ENCODE measurements at regions not wholly inside any gene's neighbourhood (a gene's known extent, or its start where the extent isn't known, plus 50 kb on each side); places are given as distances from the start of the nearest gene placed in this dataset.

GRCh38 chr3:110679285-110679684, 392.3 kb upstream of the NECTIN3 start:
- no peaks in the 10 kb centered on the region for H3K27me3 ChIP-seq (ENCODE audit: insufficient read depth, poor library complexity, severe bottlenecking)
- H3K27ac ChIP-seq (replicated peaks): no peak overlapping the region
- no peak for DNase-seq (ENCODE audit: low read depth in 1 of 2, low spot score in 1 of 2)
- H3K4me3 ChIP-seq (replicated peaks; ENCODE audit: insufficient read depth, low read length): no peak overlapping the region
- TF ChIP-seq POLR2AphosphoS5 (IDR thresholded peaks at IDR 0.05; ENCODE audit: low read depth) (no peak), GABPA (IDR thresholded peaks at IDR 0.05; ENCODE audit: low read depth) (no peak), SPI1 (IDR thresholded peaks at IDR 0.05; ENCODE audit: borderline replicate concordance, low read depth) (no peak)
- TF ChIP-seq, protein P1, sequence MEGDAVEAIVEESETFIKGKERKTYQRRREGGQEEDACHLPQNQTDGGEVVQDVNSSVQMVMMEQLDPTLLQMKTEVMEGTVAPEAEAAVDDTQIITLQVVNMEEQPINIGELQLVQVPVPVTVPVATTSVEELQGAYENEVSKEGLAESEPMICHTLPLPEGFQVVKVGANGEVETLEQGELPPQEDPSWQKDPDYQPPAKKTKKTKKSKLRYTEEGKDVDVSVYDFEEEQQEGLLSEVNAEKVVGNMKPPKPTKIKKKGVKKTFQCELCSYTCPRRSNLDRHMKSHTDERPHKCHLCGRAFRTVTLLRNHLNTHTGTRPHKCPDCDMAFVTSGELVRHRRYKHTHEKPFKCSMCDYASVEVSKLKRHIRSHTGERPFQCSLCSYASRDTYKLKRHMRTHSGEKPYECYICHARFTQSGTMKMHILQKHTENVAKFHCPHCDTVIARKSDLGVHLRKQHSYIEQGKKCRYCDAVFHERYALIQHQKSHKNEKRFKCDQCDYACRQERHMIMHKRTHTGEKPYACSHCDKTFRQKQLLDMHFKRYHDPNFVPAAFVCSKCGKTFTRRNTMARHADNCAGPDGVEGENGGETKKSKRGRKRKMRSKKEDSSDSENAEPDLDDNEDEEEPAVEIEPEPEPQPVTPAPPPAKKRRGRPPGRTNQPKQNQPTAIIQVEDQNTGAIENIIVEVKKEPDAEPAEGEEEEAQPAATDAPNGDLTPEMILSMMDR (IDR thresholded peaks at IDR 0.05; ENCODE audit: insufficient read depth, low read length): no peak
- TF ChIP-seq, protein P2, sequence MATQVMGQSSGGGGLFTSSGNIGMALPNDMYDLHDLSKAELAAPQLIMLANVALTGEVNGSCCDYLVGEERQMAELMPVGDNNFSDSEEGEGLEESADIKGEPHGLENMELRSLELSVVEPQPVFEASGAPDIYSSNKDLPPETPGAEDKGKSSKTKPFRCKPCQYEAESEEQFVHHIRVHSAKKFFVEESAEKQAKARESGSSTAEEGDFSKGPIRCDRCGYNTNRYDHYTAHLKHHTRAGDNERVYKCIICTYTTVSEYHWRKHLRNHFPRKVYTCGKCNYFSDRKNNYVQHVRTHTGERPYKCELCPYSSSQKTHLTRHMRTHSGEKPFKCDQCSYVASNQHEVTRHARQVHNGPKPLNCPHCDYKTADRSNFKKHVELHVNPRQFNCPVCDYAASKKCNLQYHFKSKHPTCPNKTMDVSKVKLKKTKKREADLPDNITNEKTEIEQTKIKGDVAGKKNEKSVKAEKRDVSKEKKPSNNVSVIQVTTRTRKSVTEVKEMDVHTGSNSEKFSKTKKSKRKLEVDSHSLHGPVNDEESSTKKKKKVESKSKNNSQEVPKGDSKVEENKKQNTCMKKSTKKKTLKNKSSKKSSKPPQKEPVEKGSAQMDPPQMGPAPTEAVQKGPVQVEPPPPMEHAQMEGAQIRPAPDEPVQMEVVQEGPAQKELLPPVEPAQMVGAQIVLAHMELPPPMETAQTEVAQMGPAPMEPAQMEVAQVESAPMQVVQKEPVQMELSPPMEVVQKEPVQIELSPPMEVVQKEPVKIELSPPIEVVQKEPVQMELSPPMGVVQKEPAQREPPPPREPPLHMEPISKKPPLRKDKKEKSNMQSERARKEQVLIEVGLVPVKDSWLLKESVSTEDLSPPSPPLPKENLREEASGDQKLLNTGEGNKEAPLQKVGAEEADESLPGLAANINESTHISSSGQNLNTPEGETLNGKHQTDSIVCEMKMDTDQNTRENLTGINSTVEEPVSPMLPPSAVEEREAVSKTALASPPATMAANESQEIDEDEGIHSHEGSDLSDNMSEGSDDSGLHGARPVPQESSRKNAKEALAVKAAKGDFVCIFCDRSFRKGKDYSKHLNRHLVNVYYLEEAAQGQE (IDR thresholded peaks at IDR 0.05; ENCODE audit: insufficient replicate concordance, low read depth): no peak

GRCh38 chr3:110680450-110680849, 391.2 kb upstream of the NECTIN3 start:
- Histone ChIP-seq H3K4me3 (replicated peaks; ENCODE audit: insufficient read depth, low read length) (no peak overlapping the region), H3K27me3 (ENCODE audit: insufficient read depth, poor library complexity, severe bottlenecking) (no peaks in the 10 kb centered on the region), H3K27ac (replicated peaks) (no peak overlapping the region)
- TF ChIP-seq, protein P1 (IDR thresholded peaks at IDR 0.05; ENCODE audit: insufficient read depth, low read length): no peak
- no peak for TF ChIP-seq POLR2AphosphoS5 (IDR thresholded peaks at IDR 0.05; ENCODE audit: low read depth)
- TF ChIP-seq GABPA (IDR thresholded peaks at IDR 0.05; ENCODE audit: low read depth): no peak
- TF ChIP-seq SPI1 (IDR thresholded peaks at IDR 0.05; ENCODE audit: borderline replicate concordance, low read depth): no peak
- TF ChIP-seq, protein P2 (IDR thresholded peaks at IDR 0.05; ENCODE audit: insufficient replicate concordance, low read depth): no peak
- no peak for DNase-seq (ENCODE audit: low read depth in 1 of 2, low spot score in 1 of 2)

GRCh38 chr3:110684466-110684865, 387.1 kb upstream of the NECTIN3 start:
- no peak for DNase-seq (ENCODE audit: low read depth in 1 of 2, low spot score in 1 of 2)
- Histone ChIP-seq H3K27me3 (ENCODE audit: insufficient read depth, poor library complexity, severe bottlenecking) (no peaks in the 10 kb centered on the region), H3K27ac (replicated peaks) (no peak overlapping the region), H3K4me3 (replicated peaks; ENCODE audit: insufficient read depth, low read length) (no peak overlapping the region)
- TF ChIP-seq SPI1 (IDR thresholded peaks at IDR 0.05; ENCODE audit: borderline replicate concordance, low read depth) (no peak), GABPA (IDR thresholded peaks at IDR 0.05; ENCODE audit: low read depth) (no peak), POLR2AphosphoS5 (IDR thresholded peaks at IDR 0.05; ENCODE audit: low read depth) (no peak)
- TF ChIP-seq, protein P2 (IDR thresholded peaks at IDR 0.05; ENCODE audit: insufficient replicate concordance, low read depth): no peak
- TF ChIP-seq, protein P1 (IDR thresholded peaks at IDR 0.05; ENCODE audit: insufficient read depth, low read length): no peak
